HEK293T (cell line): ENCODE measurements at regions not wholly inside any gene's neighbourhood (a gene's known extent, or its start where the extent isn't known, plus 50 kb on each side); places are given as distances from the start of the nearest gene placed in this dataset.

Source experiments
- BHLHE40 ChIP-seq: fragments of 450-650 bp; IDR thresholded peaks from 2 replicates; pipeline ENCODE4 v1.6.1; 2016; ENCODE audit warnings: mild to moderate bottlenecking, moderate library complexity, borderline replicate concordance
- FOXK2 ChIP-seq: fragments of 450-650 bp; IDR thresholded peaks from 2 replicates; pipeline ENCODE4 v1.6.1; 2016; ENCODE audit warnings: mild to moderate bottlenecking
- FOXM1 ChIP-seq: fragments of 450-650 bp; IDR thresholded peaks from 2 replicates; pipeline ENCODE4 v1.6.1; 2017; ENCODE audit warnings: mild to moderate bottlenecking, borderline replicate concordance
- HDGF ChIP-seq: fragments of 450-650 bp; IDR thresholded peaks from 2 replicates; pipeline ENCODE4 v1.6.1; 2017; ENCODE audit warnings: antibody characterized with exemption, borderline replicate concordance
- L3MBTL2 ChIP-seq: fragments of 450-650 bp; conservative IDR thresholded peaks from 2 replicates; pipeline ENCODE4 v1.6.1; 2016; ENCODE audit warnings: mild to moderate bottlenecking
- LEF1 ChIP-seq: fragments of 450-650 bp; IDR thresholded peaks from 2 replicates; pipeline ENCODE4 v1.6.1; 2017; ENCODE audit warnings: mild to moderate bottlenecking, borderline replicate concordance
- SUZ12 ChIP-seq: fragments of 450-650 bp; IDR thresholded peaks from 2 replicates; pipeline ENCODE4 v1.6.1; 2016; ENCODE audit warnings: mild to moderate bottlenecking
- TF ChIP-seq, protein P1 (sequence below): fragments of 450-650 bp; IDR thresholded peaks from 2 replicates; pipeline ENCODE4 v1.6.1; 2016

DNA sequence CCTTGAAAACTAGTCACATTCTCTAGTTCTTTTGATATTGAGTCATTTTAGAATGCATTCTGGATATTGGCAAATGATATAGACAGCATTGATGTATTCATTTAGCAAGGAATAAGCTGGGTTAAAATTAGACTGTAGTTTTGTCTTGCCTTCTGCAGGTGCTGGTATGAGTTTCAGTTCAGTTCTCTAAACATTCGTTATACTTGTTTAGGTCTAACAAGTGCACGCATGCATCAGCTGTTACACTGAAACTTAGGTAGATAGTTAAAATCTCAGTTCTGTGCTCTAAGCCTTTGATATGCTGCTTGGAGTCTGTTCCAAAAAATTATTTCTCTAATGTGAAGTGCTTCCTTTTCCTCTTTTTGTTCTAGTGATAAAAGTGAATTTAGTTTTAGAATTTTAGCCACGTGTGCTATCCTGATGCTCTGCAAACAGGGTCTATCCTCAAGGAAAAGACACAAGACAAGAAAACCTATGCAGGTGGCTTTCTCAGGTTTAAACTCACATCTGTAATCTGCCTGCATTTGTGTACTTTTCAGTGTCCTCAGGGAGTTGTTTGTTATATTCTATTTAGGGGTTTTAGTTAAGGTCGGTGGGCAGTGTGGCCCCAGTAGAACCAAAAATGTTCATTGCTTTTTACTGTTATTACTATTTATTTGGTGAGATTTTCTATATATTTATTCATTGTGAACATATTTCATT is 409.0 kb downstream of the CDC14C start:
- no peak for TF ChIP-seq HDGF
- no peak for TF ChIP-seq SUZ12
- TF ChIP-seq, protein P1, sequence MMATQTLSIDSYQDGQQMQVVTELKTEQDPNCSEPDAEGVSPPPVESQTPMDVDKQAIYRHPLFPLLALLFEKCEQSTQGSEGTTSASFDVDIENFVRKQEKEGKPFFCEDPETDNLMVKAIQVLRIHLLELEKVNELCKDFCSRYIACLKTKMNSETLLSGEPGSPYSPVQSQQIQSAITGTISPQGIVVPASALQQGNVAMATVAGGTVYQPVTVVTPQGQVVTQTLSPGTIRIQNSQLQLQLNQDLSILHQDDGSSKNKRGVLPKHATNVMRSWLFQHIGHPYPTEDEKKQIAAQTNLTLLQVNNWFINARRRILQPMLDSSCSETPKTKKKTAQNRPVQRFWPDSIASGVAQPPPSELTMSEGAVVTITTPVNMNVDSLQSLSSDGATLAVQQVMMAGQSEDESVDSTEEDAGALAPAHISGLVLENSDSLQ, result no peak
- TF ChIP-seq LEF1, result no peak
- no peak for TF ChIP-seq FOXM1
- no peak for TF ChIP-seq FOXK2
- no peak for TF ChIP-seq BHLHE40
- no peak for TF ChIP-seq L3MBTL2
